ENCODE measurements at regions not wholly inside any gene's neighbourhood (a gene's known extent, or its start where the extent isn't known, plus 50 kb on each side); places are given as distances from the start of the nearest gene placed in this dataset.

DNA sequence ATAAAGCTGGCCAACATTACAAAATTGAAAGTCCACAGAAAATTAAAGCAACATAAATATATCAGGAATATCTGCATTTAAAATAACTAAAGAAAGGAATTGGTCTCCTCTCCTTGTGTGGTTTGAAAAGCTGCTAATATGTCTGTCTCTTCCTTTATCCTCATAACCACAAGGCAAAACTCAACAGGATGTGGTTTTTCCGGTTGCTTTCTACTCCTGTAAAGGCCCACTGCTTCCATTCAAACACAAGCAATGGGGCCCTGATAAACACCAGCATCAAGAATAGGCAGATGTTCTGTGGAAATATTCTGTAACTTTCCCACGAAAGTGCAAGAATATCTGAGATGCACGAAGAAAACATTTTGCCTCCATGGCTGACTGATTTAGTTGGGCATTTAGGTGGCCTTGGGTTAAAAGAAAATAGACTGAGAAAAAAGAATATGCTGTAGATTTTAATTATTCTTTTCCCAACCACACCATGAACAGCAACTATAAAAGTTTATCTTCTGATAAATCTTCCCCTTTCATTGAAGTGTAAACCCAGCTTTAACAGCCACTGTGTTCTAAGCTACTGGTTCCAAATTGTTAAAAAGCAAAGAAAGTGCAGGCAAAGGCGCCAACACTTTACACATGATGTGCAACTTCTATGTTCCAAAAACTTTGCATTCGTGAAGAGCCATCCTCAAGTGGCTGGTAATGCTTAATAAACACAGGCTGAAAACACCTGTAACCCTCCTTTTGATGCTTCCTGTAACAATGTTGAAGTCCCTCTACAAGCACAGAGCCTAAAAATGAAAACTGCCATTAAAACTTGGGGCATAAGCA, 50.5 kb upstream of the NDST3 start:
- TF ChIP-seq CTCF (IDR thresholded peaks at IDR 0.05; ENCODE audit: low read depth, low read length, missing control alignments) = no peak
- no peak overlapping the region for H3K4me3 ChIP-seq (ENCODE audit: low read depth, low read length)
- in situ Hi-C loops (cut with HindIII; ENCODE audit: low pct_ligation_motif_present, low sequenced_read_pairs) = no loop called here
- no peaks in the 10 kb centered on the region for H3K36me3 ChIP-seq (replicated peaks)
- H3K27ac ChIP-seq = no peak overlapping the region
- DNase-seq = no peak
- no peaks in the 10 kb centered on the region for H3K27me3 ChIP-seq (replicated peaks)

GRCh38 chr4:117984366-117984680, 50.0 kb upstream of the NDST3 start:
- Histone ChIP-seq H3K4me3 (ENCODE audit: low read depth, low read length) (no peak overlapping the region), H3K27me3 (replicated peaks) (no peaks in the 10 kb centered on the region), H3K36me3 (replicated peaks) (no peaks in the 10 kb centered on the region), H3K27ac (no peak overlapping the region)
- in situ Hi-C loops (cut with HindIII; ENCODE audit: low pct_ligation_motif_present, low sequenced_read_pairs) = no loop called here
- DNase-seq = no peak
- no peak for TF ChIP-seq CTCF (IDR thresholded peaks at IDR 0.05; ENCODE audit: low read depth, low read length, missing control alignments)
